ENCODE measurements at regions not wholly inside any gene's neighbourhood (a gene's known extent, or its start where the extent isn't known, plus 50 kb on each side); places are given as distances from the start of the nearest gene placed in this dataset.

GRCh38 chrY:26409329-26409712, 787.4 kb downstream of the CDY1 start:
- no peak for FAIRE-seq
